CD4-positive, CD25-positive, alpha-beta regulatory T cell (primary cell): ENCODE measurements at regions not wholly inside any gene's neighbourhood (a gene's known extent, or its start where the extent isn't known, plus 50 kb on each side); places are given as distances from the start of the nearest gene placed in this dataset.

Experiments
- ATAC-seq, 2 donors: fragments of 150-1000 bp; cut with Tn5 transposase; one replicate each; pipeline ENCODE4 v1.10.0; 2021; ENCODE audit warnings: low read depth in 2 of 2, moderate number of reproducible peaks in 2 of 2, moderate library complexity in 1 of 2
- DNase-seq, 3 donors: peaks; one replicate each; pipeline versions ENCODE4 v3.0.0 to v3.0.0-alpha.2; 2012 to 2022; ENCODE audit warnings: mixed read lengths in 1 of 3
- H3K27ac ChIP-seq: one replicate; pipeline ENCODE4 v1.7.0; 2013; ENCODE audit warnings: mild to moderate bottlenecking, low read length; ENCODE audit not compliant: insufficient read depth, poor library complexity, severe bottlenecking
- H3K27me3 ChIP-seq: one replicate; pipeline ENCODE4 v1.7.0; 2013; ENCODE audit warnings: low read length; ENCODE audit not compliant: control insufficient read depth, insufficient read depth
- H3K36me3 ChIP-seq: one replicate; pipeline ENCODE4 v1.7.0; 2013; ENCODE audit warnings: mild to moderate bottlenecking, low read length, moderate library complexity; ENCODE audit not compliant: control insufficient read depth, insufficient read depth
- H3K4me1 ChIP-seq: 2 replicates; pipeline ENCODE4 v1.7.0; 2013; ENCODE audit warnings: mild to moderate bottlenecking, low read length; ENCODE audit not compliant: insufficient read depth, control insufficient read depth, poor library complexity, severe bottlenecking
- H3K4me3 ChIP-seq: one replicate; pipeline ENCODE4 v1.7.0; 2013; ENCODE audit warnings: low read depth, mild to moderate bottlenecking, low read length, moderate library complexity
- H3K9me3 ChIP-seq, 2 experiments: 1 replicate in 1 of 2; 2 replicates in 1 of 2; pipeline ENCODE4 v1.7.0; 2013; ENCODE audit warnings: low read length in 2 of 2, mild to moderate bottlenecking in 1 of 2, moderate library complexity in 1 of 2; ENCODE audit not compliant: control insufficient read depth in 2 of 2
- H3K27ac Mint-ChIP-seq, 3 donors: one replicate each; pipeline ENCODE4 v1.8.0; 2020 to 2022; ENCODE audit warnings: mild to moderate bottlenecking in 3 of 3, mixed read lengths in 3 of 3, moderate library complexity in 2 of 3
- H3K27me3 Mint-ChIP-seq: one replicate; pipeline ENCODE4 v1.8.0; 2022; ENCODE audit warnings: mild to moderate bottlenecking, mixed read lengths
- H3K36me3 Mint-ChIP-seq: one replicate; pipeline ENCODE4 v1.8.0; 2020; ENCODE audit warnings: mixed read lengths
- H3K4me1 Mint-ChIP-seq, 4 donors: one replicate each; pipeline ENCODE4 v1.8.0; 2020 to 2022; ENCODE audit warnings: mixed read lengths in 4 of 4, mild to moderate bottlenecking in 1 of 4
- H3K4me3 Mint-ChIP-seq, 4 donors: one replicate each; pipeline ENCODE4 v1.8.0; 2020 to 2022; ENCODE audit warnings: mild to moderate bottlenecking in 4 of 4, mixed read lengths in 4 of 4, moderate library complexity in 3 of 4
- H3K9me3 Mint-ChIP-seq, 7 donors: one replicate each; pipeline ENCODE4 v1.8.0; 2020 to 2022; ENCODE audit warnings: mixed read lengths in 7 of 7, mild to moderate bottlenecking in 3 of 7, moderate library complexity in 2 of 7

- peak overlapping the region in 1 of 4 donors; percentile 13 for H3K4me3 Mint-ChIP-seq
- H3K4me3 ChIP-seq = no peak overlapping the region
- DNase-seq (peak in 2 of 3 donors; percentile 0 to 34), ATAC-seq (peak; percentile 39 to 58)
- no peaks in the 10 kb centered on the region for H3K4me1 ChIP-seq
- no peaks in the 10 kb centered on the region for H3K27me3 ChIP-seq
- H3K36me3 ChIP-seq = no peaks in the 10 kb centered on the region
- no peak overlapping the region for H3K27ac ChIP-seq
- H3K27me3 Mint-ChIP-seq = no peaks in the 10 kb centered on the region
- H3K27ac Mint-ChIP-seq = peak overlapping the region in 2 of 3 donors; percentile 33 to 78
- no peaks in the 10 kb centered on the region for H3K36me3 Mint-ChIP-seq
- H3K9me3 Mint-ChIP-seq = peaks cover 0 to 5% (median 2%) of the 10 kb centered on the region in 7 donors
- peaks cover 0 to 6% (median 0%) of the 10 kb centered on the region in 4 donors for H3K4me1 Mint-ChIP-seq
- H3K9me3 ChIP-seq = no peaks in the 10 kb centered on the region
Observed at GRCh38 chr13:38415233-38415632, 65.6 kb downstream of the UFM1 start.

GRCh38 chr13:38417241-38417640 is 67.6 kb downstream of the UFM1 start:
- H3K4me3 ChIP-seq = no peak overlapping the region
- no peaks in the 10 kb centered on the region for H3K4me1 ChIP-seq
- H3K27ac ChIP-seq = no peak overlapping the region
- H3K27me3 Mint-ChIP-seq = no peaks in the 10 kb centered on the region
- H3K36me3 ChIP-seq = no peaks in the 10 kb centered on the region
- no peak overlapping the region for H3K27ac Mint-ChIP-seq
- DNase-seq = no peak
- peaks cover 0 to 5% (median 2%) of the 10 kb centered on the region in 7 donors for H3K9me3 Mint-ChIP-seq
- ATAC-seq = no peak
- H3K27me3 ChIP-seq = no peaks in the 10 kb centered on the region
- H3K36me3 Mint-ChIP-seq = no peaks in the 10 kb centered on the region
- no peaks in the 10 kb centered on the region for H3K9me3 ChIP-seq
- no peak overlapping the region for H3K4me3 Mint-ChIP-seq
- peaks cover 0 to 6% (median 0%) of the 10 kb centered on the region in 4 donors for H3K4me1 Mint-ChIP-seq

DNA sequence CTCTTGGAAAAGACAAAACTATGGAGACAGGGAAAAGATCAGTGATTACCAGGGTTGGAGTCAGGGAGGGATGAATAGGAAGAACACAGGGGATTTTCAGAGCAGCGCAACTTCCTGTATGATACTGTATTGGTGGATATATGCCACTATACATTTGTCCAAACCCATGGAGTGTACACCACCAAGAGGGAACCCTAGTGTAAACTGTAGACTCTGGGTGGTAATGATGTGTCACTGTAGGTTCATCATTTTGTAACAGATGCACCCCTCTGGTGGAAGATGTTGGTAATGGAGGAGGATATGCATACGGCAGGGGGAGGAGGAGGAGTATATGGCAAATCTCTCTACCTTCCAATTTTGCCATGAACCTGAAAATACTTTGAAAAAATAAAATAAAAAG is 68.1 kb downstream of the UFM1 start:
- no peaks in the 10 kb centered on the region for H3K36me3 ChIP-seq
- ATAC-seq (no peak), DNase-seq (peak in 1 of 3 donors; percentile 5)
- no peak overlapping the region for H3K27ac Mint-ChIP-seq
- H3K4me3 Mint-ChIP-seq = no peak overlapping the region
- peaks cover 0 to 6% (median 0%) of the 10 kb centered on the region in 4 donors for H3K4me1 Mint-ChIP-seq
- no peak overlapping the region for H3K4me3 ChIP-seq
- H3K9me3 ChIP-seq = no peaks in the 10 kb centered on the region
- H3K4me1 ChIP-seq = no peaks in the 10 kb centered on the region
- no peaks in the 10 kb centered on the region for H3K27me3 Mint-ChIP-seq
- H3K27ac ChIP-seq = no peak overlapping the region
- no peaks in the 10 kb centered on the region for H3K36me3 Mint-ChIP-seq
- peaks cover 0 to 4% (median 1%) of the 10 kb centered on the region in 7 donors for H3K9me3 Mint-ChIP-seq
- H3K27me3 ChIP-seq = no peaks in the 10 kb centered on the region

DNA sequence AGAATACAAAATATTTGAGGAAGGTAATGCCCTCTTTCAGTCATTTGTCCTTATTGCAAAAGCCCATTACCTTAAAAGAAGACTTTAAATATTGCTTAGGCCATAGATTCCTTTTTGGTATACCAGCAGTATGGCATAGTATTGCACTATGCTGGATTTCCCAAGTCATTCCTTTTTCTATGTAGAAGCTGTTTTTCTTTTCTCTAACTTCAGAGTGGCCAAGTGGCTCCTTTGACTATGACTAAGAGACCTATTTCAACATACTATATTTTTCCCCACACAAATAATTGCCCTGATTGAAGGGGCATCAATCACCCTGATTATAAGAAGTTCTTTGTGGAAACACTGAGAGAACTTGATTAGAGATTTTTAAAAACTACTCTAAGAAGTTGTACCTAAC is 68.6 kb downstream of the UFM1 start:
- Mint-ChIP-seq H3K36me3 (no peaks in the 10 kb centered on the region), H3K4me3 (no peak overlapping the region), H3K27ac (no peak overlapping the region)

DNA sequence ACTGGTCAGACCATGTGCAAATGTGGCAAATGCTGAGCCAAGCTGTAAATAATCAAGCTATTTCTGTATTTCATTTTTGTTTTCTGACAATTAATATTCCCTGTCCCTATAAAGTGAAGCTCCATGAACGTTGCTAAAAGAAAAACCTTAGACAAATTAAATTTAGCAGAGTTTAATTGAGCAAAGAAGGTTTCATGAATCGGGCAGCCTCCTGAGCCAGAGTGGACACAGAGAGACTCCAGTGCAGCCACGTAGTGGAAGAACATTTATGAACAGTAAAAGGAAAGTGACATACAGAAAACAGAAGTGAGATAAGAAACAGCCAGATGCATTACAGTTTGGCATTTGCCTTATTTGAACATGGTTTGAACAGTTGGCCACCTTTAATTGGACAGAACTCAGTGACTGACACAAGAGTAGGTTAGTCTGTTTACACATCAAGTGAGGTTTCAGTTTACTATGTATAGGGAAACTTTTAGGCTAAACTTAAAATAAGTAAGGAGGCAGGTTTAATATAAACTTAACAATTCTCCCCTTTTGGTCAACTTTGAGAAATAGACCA is 69.7 kb downstream of the UFM1 start:
- H3K4me3 ChIP-seq = no peak overlapping the region
- H3K4me1 Mint-ChIP-seq = peaks cover 0 to 6% (median 0%) of the 10 kb centered on the region in 4 donors
- no peaks in the 10 kb centered on the region for H3K27me3 Mint-ChIP-seq
- H3K27ac Mint-ChIP-seq = no peak overlapping the region
- H3K36me3 Mint-ChIP-seq = no peaks in the 10 kb centered on the region
- H3K4me1 ChIP-seq = no peaks in the 10 kb centered on the region
- H3K9me3 Mint-ChIP-seq = peaks cover 0 to 3% (median 0%) of the 10 kb centered on the region in 7 donors
- H3K4me3 Mint-ChIP-seq = no peak overlapping the region
- H3K36me3 ChIP-seq = no peaks in the 10 kb centered on the region
- ATAC-seq (no peak), DNase-seq (no peak)
- H3K27me3 ChIP-seq = no peaks in the 10 kb centered on the region
- no peaks in the 10 kb centered on the region for H3K9me3 ChIP-seq
- H3K27ac ChIP-seq = no peak overlapping the region

More for the DNA sequence above, 68.6 kb downstream of the UFM1 start:
- Histone ChIP-seq H3K36me3 (no peaks in the 10 kb centered on the region), H3K4me1 (no peaks in the 10 kb centered on the region), H3K4me3 (no peak overlapping the region), H3K27me3 (no peaks in the 10 kb centered on the region), H3K27ac (no peak overlapping the region), H3K9me3 (no peaks in the 10 kb centered on the region)
- ATAC-seq (no peak), DNase-seq (no peak)
- no peaks in the 10 kb centered on the region for H3K27me3 Mint-ChIP-seq
- H3K9me3 Mint-ChIP-seq = peaks cover 0 to 3% (median 0%) of the 10 kb centered on the region in 7 donors
- peaks cover 0 to 6% (median 0%) of the 10 kb centered on the region in 4 donors for H3K4me1 Mint-ChIP-seq

- H3K27me3 Mint-ChIP-seq = no peaks in the 10 kb centered on the region
Observed at GRCh38 chr13:38421590-38422560, 72.2 kb downstream of the UFM1 start.

DNA sequence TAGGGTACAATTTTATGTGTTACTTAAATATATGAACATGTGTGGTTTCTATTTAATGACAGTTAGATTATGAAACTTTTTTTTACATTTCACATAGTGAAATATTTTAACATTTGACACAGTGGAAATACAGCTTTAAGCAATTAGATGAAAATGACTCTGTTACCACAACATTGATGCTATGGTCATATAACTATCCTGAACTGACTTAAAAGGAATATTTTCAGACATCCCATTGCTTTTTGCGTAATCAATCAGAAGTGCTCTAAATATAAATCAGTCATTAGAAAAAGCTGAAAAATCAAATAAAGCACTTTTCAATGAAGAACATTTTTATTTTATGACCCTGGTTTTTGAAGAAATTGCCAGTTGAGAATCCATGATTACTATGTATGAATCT is 80.3 kb downstream of the UFM1 start:
- H3K4me1 ChIP-seq = no peaks in the 10 kb centered on the region
- no peak for ATAC-seq
- H3K36me3 ChIP-seq = no peaks in the 10 kb centered on the region
- no peak for DNase-seq
- H3K9me3 ChIP-seq = no peaks in the 10 kb centered on the region
- Mint-ChIP-seq H3K36me3 (no peaks in the 10 kb centered on the region), H3K4me1 (no peaks in the 10 kb centered on the region), H3K27me3 (no peaks in the 10 kb centered on the region), H3K4me3 (no peak overlapping the region), H3K27ac (no peak overlapping the region), H3K9me3 (peaks cover 0 to 3% (median 0%) of the 10 kb centered on the region in 7 donors)
- H3K27me3 ChIP-seq = no peaks in the 10 kb centered on the region
- no peak overlapping the region for H3K4me3 ChIP-seq
- H3K27ac ChIP-seq = no peak overlapping the region

More at GRCh38 chr13:38421590-38422560, 72.2 kb downstream of the UFM1 start:
- Mint-ChIP-seq H3K4me1 (no peaks in the 10 kb centered on the region), H3K36me3 (no peaks in the 10 kb centered on the region), H3K4me3 (no peak overlapping the region), H3K9me3 (peaks cover 0 to 3% (median 0%) of the 10 kb centered on the region in 7 donors), H3K27ac (no peak overlapping the region)
- Histone ChIP-seq H3K4me3 (no peak overlapping the region), H3K27me3 (no peaks in the 10 kb centered on the region), H3K9me3 (no peaks in the 10 kb centered on the region), H3K36me3 (no peaks in the 10 kb centered on the region), H3K4me1 (no peaks in the 10 kb centered on the region), H3K27ac (no peak overlapping the region)
- DNase-seq (no peak), ATAC-seq (no peak)
